HG03469 (cell line): ENCODE measurements at regions not wholly inside any gene's neighbourhood (a gene's known extent, or its start where the extent isn't known, plus 50 kb on each side); places are given as distances from the start of the nearest gene placed in this dataset.

Experiments
- ATAC-seq: cut with Tn5 transposase; IDR thresholded peaks from one replicate; pipeline ENCODE4 v1.9.1; 2021; ENCODE audit warnings: mild to moderate bottlenecking, moderate library complexity, moderate number of reproducible peaks; ENCODE audit not compliant: unreplicated experiment

DNA sequence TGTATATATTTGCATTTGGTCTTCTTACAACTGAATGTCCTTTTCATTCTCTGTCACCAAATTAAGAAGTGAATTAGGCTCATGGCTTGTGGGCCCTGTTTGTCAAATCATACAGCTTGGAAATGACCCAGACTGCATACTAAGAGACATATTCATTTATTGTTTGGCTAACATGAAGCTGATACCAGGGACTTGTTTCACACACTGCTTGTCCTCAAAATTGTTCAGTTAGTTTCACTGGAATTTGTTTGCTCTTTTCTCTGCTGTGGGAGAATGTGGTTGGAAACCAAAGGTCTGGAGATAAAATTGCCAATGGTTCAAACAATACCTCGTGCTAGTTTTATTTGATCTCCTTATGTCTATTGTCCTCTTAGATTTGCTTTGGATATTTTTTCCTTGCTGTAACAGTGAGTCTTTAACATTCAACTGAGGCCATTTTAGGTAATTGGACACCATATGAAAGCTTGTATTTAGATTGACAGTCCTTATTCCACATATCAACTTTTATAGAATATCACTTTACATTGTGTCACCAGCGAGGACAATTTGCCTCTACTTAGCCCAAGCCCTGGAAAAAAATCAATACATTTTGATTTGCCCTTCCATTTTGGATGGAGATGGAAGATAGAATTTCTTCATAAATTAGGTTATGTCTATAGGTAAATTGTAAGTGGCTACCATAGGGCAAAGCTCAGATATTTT lies 144.3 kb upstream of the MTAP start:
- no peak for ATAC-seq

DNA sequence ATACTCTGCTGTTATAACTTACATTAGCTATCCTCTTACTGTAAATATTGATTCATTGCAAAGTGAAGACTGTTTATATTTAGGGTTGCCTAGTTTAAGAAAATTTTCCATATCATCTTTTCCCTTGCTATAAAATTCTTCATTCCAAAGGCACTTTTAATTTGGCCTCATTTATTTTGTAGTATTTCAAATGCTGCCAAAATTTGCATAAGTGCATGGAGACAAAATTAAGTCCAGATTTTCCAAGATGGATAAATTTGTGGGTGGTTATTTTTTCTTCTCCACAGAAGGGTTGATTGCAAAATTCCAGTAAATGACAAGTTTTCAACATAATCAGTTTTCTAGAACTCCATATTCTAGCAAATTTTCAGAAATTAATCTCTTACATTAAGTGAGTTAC lies 141.5 kb upstream of the MTAP start:
- no peak for ATAC-seq

DNA sequence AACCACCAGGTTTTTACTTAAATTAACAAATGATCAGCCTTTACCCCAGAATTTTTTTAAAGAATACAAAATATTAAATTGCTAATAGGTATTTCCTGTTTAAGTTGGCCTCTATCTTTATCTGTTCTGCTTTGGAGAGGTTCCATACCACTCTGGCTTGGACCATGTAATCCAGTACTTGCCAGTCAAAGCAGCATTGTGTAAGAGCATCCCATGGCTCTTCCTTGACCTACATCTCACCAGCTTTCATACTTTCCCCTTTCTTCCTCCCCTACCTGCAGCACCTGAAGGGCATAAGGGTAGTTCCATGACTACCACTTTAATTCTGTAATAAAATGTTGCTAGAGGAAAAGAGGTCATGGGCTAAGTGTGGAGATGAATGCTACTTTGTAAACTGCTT lies 140.8 kb upstream of the MTAP start:
- ATAC-seq = no peak

GRCh38 chr9:21668516-21668915 lies 133.9 kb upstream of the MTAP start:
- no peak for ATAC-seq

- ATAC-seq = no peak
These were observed 132.7 kb upstream of the MTAP start for GRCh38 chr9:21669701-21670100.

- no peak for ATAC-seq
These were observed 132.1 kb upstream of the MTAP start for GRCh38 chr9:21670374-21670773.

DNA sequence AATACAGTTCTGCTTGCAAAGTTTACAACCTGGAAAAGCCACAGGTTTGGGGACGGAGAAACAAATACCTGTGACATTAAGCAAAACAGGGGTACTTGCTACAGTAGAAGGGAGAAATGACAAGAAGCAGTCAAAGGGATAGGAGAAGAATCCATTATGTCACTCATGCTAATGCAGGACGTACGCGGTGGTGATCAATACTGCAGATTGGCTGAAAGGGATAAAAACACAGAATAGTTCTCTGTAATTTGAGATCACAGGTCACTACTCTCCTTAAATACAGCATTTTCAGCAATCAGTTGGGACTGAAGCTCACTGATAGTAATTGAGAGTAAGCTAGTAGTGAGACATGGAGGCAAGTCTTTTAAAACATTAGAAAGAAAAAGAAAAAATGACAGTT lies 130.3 kb upstream of the MTAP start:
- no peak for ATAC-seq

GRCh38 chr9:21672761-21673160 lies 129.7 kb upstream of the MTAP start:
- ATAC-seq = no peak

- ATAC-seq = no peak
These were observed 127.5 kb upstream of the MTAP start for GRCh38 chr9:21674894-21675293.

DNA sequence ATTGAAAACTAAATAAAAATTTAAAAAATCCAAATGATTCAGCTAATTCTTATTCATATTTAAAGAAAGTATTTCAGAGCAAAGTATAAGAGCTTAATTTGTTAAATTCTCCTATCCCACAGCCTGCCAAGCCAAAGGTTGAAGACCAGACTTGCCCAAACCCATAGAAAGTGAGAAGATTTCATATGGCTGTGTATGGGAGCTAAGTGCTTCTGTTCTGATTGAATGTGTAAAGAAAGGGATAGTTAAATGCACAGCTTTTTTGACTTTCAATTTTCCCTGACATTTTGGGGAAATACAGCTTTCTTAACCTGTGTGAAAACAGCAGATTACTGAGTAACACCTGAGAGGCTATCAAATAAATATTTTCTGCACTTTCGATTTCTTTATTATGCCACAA lies 125.0 kb upstream of the MTAP start:
- no peak for ATAC-seq

- ATAC-seq = no peak
These were observed 124.6 kb upstream of the MTAP start for GRCh38 chr9:21677834-21678233.

- ATAC-seq = no peak
These were observed 123.0 kb upstream of the MTAP start for GRCh38 chr9:21679432-21679831.

- no peak for ATAC-seq
These were observed 121.8 kb upstream of the MTAP start for GRCh38 chr9:21680590-21680989.

- ATAC-seq = no peak
These were observed 120.8 kb upstream of the MTAP start for GRCh38 chr9:21681641-21682040.

DNA sequence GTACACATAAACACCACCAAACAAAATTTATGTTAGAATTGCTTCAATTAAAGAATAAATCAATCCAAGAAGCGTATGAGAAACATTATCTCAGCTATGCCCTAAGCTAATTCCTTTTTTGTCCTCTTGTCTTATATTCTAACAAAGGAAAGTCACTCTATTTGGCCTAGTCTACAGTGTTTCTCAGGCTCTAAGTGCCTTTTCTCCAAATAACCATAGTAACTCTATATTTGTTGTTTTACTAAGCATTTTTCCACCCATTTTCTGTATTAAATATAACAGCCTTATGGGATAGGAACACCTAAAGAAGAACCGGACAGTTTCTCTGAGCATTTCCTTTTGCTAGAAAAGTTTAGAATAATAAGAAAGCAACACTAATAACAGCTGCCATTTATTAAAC lies 120.1 kb upstream of the MTAP start:
- no peak for ATAC-seq

DNA sequence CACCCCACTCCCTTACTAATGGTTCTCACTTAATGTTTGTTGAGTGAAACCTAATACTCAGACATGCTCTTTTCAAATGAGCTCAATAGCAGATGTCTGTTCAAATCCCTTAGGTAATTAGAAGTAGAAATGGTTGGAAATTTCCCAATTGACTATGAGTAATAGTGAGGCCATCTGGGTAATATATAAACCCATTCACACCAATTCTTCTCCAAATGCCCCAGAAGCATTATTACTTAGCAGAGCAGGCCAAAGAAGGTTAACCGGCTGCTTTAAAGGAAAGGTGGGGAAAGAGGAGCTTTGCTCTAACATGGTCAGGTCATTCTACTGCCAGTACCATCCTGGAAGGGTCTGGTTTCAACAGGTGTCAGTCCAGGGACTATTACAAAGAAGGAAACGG lies 119.5 kb upstream of the MTAP start:
- no peak for ATAC-seq

DNA sequence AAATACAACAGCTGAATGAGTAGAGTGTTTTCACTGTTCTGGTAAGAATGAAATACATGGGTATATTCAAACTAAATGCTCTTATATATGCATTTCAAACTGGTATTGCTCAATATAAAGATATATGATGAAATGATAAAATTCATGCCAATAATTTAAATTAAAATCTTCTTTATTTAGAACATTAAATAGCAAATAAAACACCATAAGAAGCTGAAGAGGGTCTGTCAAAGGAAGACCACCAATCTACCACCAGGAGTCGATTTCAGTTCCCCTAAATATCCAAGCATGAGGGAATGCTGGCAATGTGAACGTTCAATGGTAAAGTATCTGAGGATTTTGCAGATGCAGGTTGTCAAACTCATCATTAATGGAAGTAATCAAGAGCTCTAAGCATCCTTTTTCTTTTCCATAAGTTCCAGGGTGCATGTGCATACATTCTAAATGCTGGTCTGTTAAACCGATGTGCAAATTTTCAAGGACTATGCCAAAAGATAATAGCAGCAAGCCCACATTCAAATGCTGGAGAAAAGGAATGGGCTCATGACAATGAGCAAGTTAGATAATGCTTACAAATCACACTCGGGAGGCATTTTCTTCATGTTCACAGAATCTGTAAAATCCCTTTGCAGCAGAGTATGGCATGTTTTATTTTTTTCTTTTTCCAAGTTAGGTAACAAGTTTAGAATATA lies 118.8 kb upstream of the MTAP start:
- no peak for ATAC-seq

DNA sequence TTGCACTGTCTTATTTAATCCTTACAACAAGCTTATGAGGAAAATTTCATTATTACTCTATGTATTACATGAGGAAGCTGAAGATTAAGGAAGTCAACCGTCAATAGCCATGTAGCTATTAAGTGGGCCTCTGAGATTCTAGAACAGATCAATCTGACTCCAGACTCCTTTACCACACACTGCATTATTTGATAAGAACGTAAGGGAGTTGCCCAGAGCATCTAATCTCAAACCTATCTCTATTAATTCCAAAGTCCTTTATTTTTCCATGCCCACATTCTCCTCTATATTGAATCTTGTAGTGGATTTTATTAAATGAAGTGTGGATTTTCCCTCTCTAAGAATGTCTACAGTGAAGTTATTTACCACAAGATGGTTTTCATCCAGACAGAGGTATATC lies 118.2 kb upstream of the MTAP start:
- ATAC-seq = no peak

DNA sequence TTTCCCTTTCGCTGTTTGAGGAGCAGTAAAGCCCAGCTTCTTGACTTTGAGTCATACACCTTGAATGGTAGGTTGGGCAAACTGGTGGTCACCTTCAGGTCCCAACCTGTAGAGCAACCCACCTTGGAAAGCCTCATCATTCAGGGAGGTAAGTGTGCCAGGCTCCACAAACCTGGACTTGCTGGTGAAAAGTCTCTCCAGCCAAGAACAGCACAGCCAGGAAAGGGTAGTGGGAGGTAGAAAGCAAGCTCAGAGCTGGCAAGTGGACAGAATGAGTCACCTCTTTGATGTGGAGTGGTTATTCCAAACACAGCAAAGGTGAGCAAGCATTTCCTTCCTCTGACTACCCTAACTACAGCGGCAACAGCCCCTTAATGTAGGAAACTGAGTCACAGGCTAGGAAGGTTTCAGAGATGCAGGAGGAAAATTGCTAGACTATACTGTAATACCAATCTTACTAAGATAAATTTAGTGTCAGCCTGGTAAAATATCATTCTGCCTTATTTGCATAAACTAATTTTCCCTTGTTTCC lies 117.5 kb upstream of the MTAP start:
- no peak for ATAC-seq

- ATAC-seq = no peak
These were observed 116.9 kb upstream of the MTAP start for GRCh38 chr9:21685502-21685901.

- ATAC-seq = no peak
These were observed 115.7 kb upstream of the MTAP start for GRCh38 chr9:21686738-21687137.

DNA sequence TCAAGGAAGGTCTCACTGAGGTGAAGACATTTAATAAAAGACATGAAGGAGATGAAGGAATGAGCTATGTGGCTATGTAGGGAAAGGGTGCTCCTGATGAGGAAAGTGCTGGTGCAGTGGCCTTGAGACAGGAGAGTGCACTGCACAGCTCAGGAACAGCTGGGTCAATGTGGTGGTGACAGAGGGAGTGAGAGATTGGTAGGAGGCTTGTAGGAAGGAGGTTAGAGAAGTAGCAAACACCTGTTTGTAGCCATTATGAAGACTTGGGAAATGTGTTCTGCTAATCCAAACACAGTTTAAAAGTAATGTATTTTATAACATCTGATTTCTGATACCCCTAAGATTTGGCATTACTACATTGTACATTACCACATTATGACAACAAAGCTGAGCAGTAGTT lies 115.1 kb upstream of the MTAP start:
- no peak for ATAC-seq
